Testis (tissue), 2 donors: ENCODE measurements at regions not wholly inside any gene's neighbourhood (a gene's known extent, or its start where the extent isn't known, plus 50 kb on each side); places are given as distances from the start of the nearest gene placed in this dataset.

Source experiments
- POLR2A ChIP-seq: fragments of 450-650 bp; IDR thresholded peaks from one replicate; pipeline ENCODE4 v1.6.1; 2017; ENCODE audit warnings: antibody characterized with exemption, mild to moderate bottlenecking, moderate library complexity
- TF ChIP-seq, protein P1 (sequence below), 3 experiments: fragments of 450-650 bp in 2 of 3; fragments of 200-600 bp in 1 of 3; sonication (generic) in 1 of 3; IDR thresholded peaks; one replicate each; pipeline ENCODE4 v1.5.1; 2016 to 2019; ENCODE audit warnings: antibody characterized with exemption in 3 of 3, mild to moderate bottlenecking in 2 of 3, moderate library complexity in 1 of 3

DNA sequence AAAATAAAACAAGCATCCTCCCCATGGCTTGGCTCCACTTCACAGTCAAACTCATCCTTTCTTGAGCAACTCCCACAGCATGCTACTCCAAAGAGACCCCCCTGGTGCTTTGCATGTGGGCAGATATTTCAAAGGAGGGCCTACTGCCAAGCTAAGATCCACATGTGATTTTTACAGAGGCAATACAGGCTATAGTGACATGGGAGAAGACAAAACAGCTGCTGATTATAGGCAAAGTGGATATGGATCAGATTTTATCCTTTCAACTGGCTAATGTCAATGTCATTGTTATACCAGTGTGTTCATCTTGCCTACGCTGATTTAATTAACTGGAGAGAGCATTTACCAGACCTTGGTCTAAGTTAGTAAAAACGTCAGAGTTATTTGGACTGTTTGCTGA is 328.3 kb downstream of the KLHL13 start:
- TF ChIP-seq, protein P1, sequence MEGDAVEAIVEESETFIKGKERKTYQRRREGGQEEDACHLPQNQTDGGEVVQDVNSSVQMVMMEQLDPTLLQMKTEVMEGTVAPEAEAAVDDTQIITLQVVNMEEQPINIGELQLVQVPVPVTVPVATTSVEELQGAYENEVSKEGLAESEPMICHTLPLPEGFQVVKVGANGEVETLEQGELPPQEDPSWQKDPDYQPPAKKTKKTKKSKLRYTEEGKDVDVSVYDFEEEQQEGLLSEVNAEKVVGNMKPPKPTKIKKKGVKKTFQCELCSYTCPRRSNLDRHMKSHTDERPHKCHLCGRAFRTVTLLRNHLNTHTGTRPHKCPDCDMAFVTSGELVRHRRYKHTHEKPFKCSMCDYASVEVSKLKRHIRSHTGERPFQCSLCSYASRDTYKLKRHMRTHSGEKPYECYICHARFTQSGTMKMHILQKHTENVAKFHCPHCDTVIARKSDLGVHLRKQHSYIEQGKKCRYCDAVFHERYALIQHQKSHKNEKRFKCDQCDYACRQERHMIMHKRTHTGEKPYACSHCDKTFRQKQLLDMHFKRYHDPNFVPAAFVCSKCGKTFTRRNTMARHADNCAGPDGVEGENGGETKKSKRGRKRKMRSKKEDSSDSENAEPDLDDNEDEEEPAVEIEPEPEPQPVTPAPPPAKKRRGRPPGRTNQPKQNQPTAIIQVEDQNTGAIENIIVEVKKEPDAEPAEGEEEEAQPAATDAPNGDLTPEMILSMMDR (IDR thresholded peaks at IDR 0.05) = no peak
- no peak for TF ChIP-seq POLR2A
